K562 (cell line): ENCODE measurements at regions not wholly inside any gene's neighbourhood (a gene's known extent, or its start where the extent isn't known, plus 50 kb on each side); places are given as distances from the start of the nearest gene placed in this dataset.

Experiments used
- ARID1B ChIP-seq: fragments of 450-650 bp; IDR thresholded peaks from 2 replicates; pipeline ENCODE4 v1.6.1; 2016; ENCODE audit warnings: antibody characterized with exemption, mild to moderate bottlenecking, inconsistent platforms
- ATF3 ChIP-seq, 2 experiments: fragments of 450-650 bp in 1 of 2; sonication (generic) in 1 of 2; formaldehyde crosslinking in 1 of 2; IDR thresholded peaks in 1 of 2; conservative IDR thresholded peaks in 1 of 2; 2 replicates each; pipeline versions ENCODE4 v1.6.1 to v1.8.1; 2016 to 2023; ENCODE audit warnings: mild to moderate bottlenecking in 2 of 2, moderate library complexity in 2 of 2, inconsistent platforms in 1 of 2, missing genetic modification reagents in 1 of 2
- BHLHE40 ChIP-seq: IDR thresholded peaks from 2 replicates; pipeline ENCODE4 v1.6.1; 2011; ENCODE audit warnings: low read length, improper control_type of control experiment
- CTBP1 ChIP-seq: fragments of 450-650 bp; IDR thresholded peaks from 2 replicates; pipeline ENCODE4 v1.6.1; 2016; ENCODE audit warnings: borderline replicate concordance
- HMG20B ChIP-seq: fragments of 250-450 bp; sonication (Bioruptor Pico); IDR thresholded peaks from 2 replicates; pipeline ENCODE4 v1.5.0; 2021; ENCODE audit warnings: mild to moderate bottlenecking
- MGA ChIP-seq: fragments of 450-650 bp; IDR thresholded peaks from 2 replicates; pipeline ENCODE4 v1.6.1; 2016; ENCODE audit warnings: mild to moderate bottlenecking, moderate library complexity
- NELFE ChIP-seq: IDR thresholded peaks from 2 replicates; pipeline ENCODE4 v1.6.1; 2011; ENCODE audit warnings: mild to moderate bottlenecking; ENCODE audit not compliant: insufficient read depth, insufficient read length
- SOX6 ChIP-seq: fragments of 450-650 bp; IDR thresholded peaks from 2 replicates; pipeline ENCODE4 v1.6.1; 2014; ENCODE audit warnings: mild to moderate bottlenecking
- TF ChIP-seq, protein P1 (sequence below): fragments of 250-450 bp; sonication (Bioruptor Pico); IDR thresholded peaks from 2 replicates; pipeline ENCODE4 v1.4.0; 2020

GRCh38 chr9:129476821-129477611 is 143.9 kb downstream of the C9orf50 start (continued):
- TF ChIP-seq MGA (peak; percentile 83), HMG20B (CRISPR knock-in tag) (no peak), ARID1B (peak; percentile 78), ATF3 (IDR thresholded peaks at IDR 0.05) (peak; percentile 88), ATF3 (CRISPR knock-in tag; conservative IDR thresholded peaks at IDR 0.05) (no peak), NELFE (no peak), BHLHE40 (peak; percentile 17; the same call in 1 of the 2 replicates), SOX6 (peak; percentile 45), CTBP1 (peak; percentile 93)
- TF ChIP-seq, protein P1, sequence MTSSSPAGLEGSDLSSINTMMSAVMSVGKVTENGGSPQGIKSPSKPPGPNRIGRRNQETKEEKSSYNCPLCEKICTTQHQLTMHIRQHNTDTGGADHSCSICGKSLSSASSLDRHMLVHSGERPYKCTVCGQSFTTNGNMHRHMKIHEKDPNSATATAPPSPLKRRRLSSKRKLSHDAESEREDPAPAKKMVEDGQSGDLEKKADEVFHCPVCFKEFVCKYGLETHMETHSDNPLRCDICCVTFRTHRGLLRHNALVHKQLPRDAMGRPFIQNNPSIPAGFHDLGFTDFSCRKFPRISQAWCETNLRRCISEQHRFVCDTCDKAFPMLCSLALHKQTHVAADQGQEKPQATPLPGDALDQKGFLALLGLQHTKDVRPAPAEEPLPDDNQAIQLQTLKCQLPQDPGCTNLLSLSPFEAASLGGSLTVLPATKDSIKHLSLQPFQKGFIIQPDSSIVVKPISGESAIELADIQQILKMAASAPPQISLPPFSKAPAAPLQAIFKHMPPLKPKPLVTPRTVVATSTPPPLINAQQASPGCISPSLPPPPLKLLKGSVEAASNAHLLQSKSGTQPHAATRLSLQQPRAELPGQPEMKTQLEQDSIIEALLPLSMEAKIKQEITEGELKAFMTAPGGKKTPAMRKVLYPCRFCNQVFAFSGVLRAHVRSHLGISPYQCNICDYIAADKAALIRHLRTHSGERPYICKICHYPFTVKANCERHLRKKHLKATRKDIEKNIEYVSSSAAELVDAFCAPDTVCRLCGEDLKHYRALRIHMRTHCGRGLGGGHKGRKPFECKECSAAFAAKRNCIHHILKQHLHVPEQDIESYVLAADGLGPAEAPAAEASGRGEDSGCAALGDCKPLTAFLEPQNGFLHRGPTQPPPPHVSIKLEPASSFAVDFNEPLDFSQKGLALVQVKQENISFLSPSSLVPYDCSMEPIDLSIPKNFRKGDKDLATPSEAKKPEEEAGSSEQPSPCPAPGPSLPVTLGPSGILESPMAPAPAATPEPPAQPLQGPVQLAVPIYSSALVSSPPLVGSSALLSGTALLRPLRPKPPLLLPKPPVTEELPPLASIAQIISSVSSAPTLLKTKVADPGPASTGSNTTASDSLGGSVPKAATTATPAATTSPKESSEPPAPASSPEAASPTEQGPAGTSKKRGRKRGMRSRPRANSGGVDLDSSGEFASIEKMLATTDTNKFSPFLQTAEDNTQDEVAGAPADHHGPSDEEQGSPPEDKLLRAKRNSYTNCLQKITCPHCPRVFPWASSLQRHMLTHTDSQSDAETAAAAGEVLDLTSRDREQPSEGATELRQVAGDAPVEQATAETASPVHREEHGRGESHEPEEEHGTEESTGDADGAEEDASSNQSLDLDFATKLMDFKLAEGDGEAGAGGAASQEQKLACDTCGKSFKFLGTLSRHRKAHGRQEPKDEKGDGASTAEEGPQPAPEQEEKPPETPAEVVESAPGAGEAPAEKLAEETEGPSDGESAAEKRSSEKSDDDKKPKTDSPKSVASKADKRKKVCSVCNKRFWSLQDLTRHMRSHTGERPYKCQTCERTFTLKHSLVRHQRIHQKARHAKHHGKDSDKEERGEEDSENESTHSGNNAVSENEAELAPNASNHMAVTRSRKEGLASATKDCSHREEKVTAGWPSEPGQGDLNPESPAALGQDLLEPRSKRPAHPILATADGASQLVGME (CRISPR knock-in tag): peak; percentile 52; the same call in 1 of the 2 replicates
